HCT116 (cell line): ENCODE measurements at regions not wholly inside any gene's neighbourhood (a gene's known extent, or its start where the extent isn't known, plus 50 kb on each side); places are given as distances from the start of the nearest gene placed in this dataset.

Experiments
- ATAC-seq: fragments of 200-7000 bp; cut with Tn5 transposase; 2 replicates; pipeline ENCODE4 v1.9.1; 2020; ENCODE audit warnings: mild to moderate bottlenecking, moderate library complexity
- BruUV-seq: library from RNA; stranded (reverse); fragments of 400-500 nt; replicated peaks from 2 replicates; lab custom pipeline; 2021; lab: Mats Ljungman, UMichigan
- CTCF ChIA-PET: fragments of 300-600 bp; sonication (Branson Sonifier 250); formaldehyde crosslinking; loops from one replicate; lab custom pipeline; 2021; ENCODE audit warnings: antibody characterized with exemption; lab: Charles Lee
- POLR2A ChIA-PET: fragments of 300-600, 350-600 bp; sonication (Branson Sonifier 250); formaldehyde crosslinking; loops from one replicate; lab custom pipeline; 2021; ENCODE audit warnings: antibody characterized with exemption; lab: Charles Lee
- RAD21 ChIA-PET, 2 experiments: fragments of 300-600 bp; sonication (Branson Sonifier 250); formaldehyde crosslinking; loops; one replicate each; lab custom pipeline; 2023; ENCODE audit warnings: low total read pairs in 2 of 2; ENCODE audit not compliant: uncharacterized antibody in 2 of 2, unreplicated experiment in 2 of 2, low non-redundant PET in 1 of 2; lab: Charles Lee
- DNase-seq: peaks from one replicate; pipeline ENCODE4 v3.0.0-alpha.2; 2010; ENCODE audit warnings: low read depth, low spot score
- H2AFZ ChIP-seq: fragments of 200-600 bp; shearing (Covaris generic), sonication (generic); 2 replicates; pipeline ENCODE4 v1.6.1; 2017; ENCODE audit warnings: low read depth, mixed run types, mixed read lengths, antibody characterized with exemption, low read length; ENCODE audit not compliant: poor library complexity, severe bottlenecking
- H3K27ac ChIP-seq: 2 replicates; pipeline ENCODE4 v1.5.1; 2012; ENCODE audit warnings: low read depth, low read length
- H3K27me3 ChIP-seq: fragments of 200-600 bp; sonication (generic); 2 replicates; pipeline ENCODE4 v1.6.1; 2016; ENCODE audit warnings: mixed run types, low read length, mixed read lengths; ENCODE audit not compliant: insufficient read depth
- H3K36me3 ChIP-seq, 2 experiments: fragments of 200-500 bp in 1 of 2; fragments of 200-600 bp in 1 of 2; sonication (Bioruptor generic) in 1 of 2; sonication (generic) in 1 of 2; 2 replicates each; pipeline versions ENCODE4 v1.5.1 to v1.6.1; 2014 to 2016; ENCODE audit warnings: low read length in 2 of 2, inconsistent platforms in 1 of 2, mixed read lengths in 1 of 2, mixed run types in 1 of 2; ENCODE audit not compliant: insufficient read depth in 2 of 2, control insufficient read depth in 1 of 2
- H3K4me1 ChIP-seq, 2 experiments: fragments of 200-600 bp in 1 of 2; sonication (generic) in 1 of 2; 2 replicates each; pipeline versions ENCODE4 v1.5.1 to v1.6.1; 2012 to 2017; ENCODE audit warnings: low read length in 2 of 2, inconsistent platforms in 1 of 2, mild to moderate bottlenecking in 1 of 2, mixed read lengths in 1 of 2, mixed run types in 1 of 2, moderate library complexity in 1 of 2; ENCODE audit not compliant: insufficient read depth in 2 of 2, control insufficient read depth in 1 of 2
- H3K4me2 ChIP-seq: fragments of 200-600 bp; sonication (generic); 2 replicates; pipeline ENCODE4 v1.6.1; 2017; ENCODE audit warnings: mixed run types, low read length, mixed read lengths
- H3K4me3 ChIP-seq, 2 experiments: fragments of 200-600 bp in 1 of 2; sonication (generic) in 1 of 2; replicated peaks in 1 of 2; 2 replicates each; pipeline ENCODE4 v1.5.1; 2011 to 2016; ENCODE audit warnings: low read length in 2 of 2, control low read depth in 1 of 2, low read depth in 1 of 2, mild to moderate bottlenecking in 1 of 2, mixed read lengths in 1 of 2, mixed run types in 1 of 2
- H3K79me2 ChIP-seq: fragments of 200-600 bp; sonication (generic); 2 replicates; pipeline ENCODE4 v1.6.1; 2017; ENCODE audit warnings: mild to moderate bottlenecking, mixed run types, low read length, moderate library complexity, mixed read lengths; ENCODE audit not compliant: insufficient read depth
- H3K9ac ChIP-seq: fragments of 200-600 bp; sonication (generic); 2 replicates; pipeline ENCODE4 v1.6.1; 2016; ENCODE audit warnings: low read length, mixed read lengths
- H3K9me2 ChIP-seq: fragments of 200-600 bp; sonication (generic), shearing (Covaris generic); 2 replicates; pipeline ENCODE4 v1.6.1; 2017; ENCODE audit warnings: mixed run types, mild to moderate bottlenecking, moderate library complexity; ENCODE audit not compliant: insufficient read depth
- H3K9me3 ChIP-seq, 2 experiments: fragments of 200-500 bp in 1 of 2; fragments of 200-600 bp in 1 of 2; sonication (Bioruptor generic) in 1 of 2; sonication (generic) in 1 of 2; 2 replicates each; pipeline ENCODE4 v1.6.1; 2014 to 2017; ENCODE audit warnings: low read length in 2 of 2, mixed read lengths in 2 of 2, inconsistent platforms in 1 of 2, low read depth in 1 of 2, mild to moderate bottlenecking in 1 of 2, mixed run types in 1 of 2, moderate library complexity in 1 of 2; ENCODE audit not compliant: control insufficient read depth in 1 of 2, insufficient read depth in 1 of 2
- H4K20me1 ChIP-seq: fragments of 200-600 bp; sonication (generic), shearing (Covaris generic); 2 replicates; pipeline ENCODE4 v1.6.1; 2017; ENCODE audit warnings: mixed run types, mild to moderate bottlenecking, moderate library complexity; ENCODE audit not compliant: insufficient read depth
- CEBPB ChIP-seq: IDR thresholded peaks from 2 replicates; pipeline ENCODE4 v1.6.1; 2012; ENCODE audit warnings: low read depth
- EGR1 ChIP-seq: IDR thresholded peaks from 2 replicates; pipeline ENCODE4 v1.6.1; 2012; ENCODE audit warnings: low read depth
- ELF1 ChIP-seq: IDR thresholded peaks from 2 replicates; pipeline ENCODE4 v1.6.1; 2012; ENCODE audit warnings: low read depth, borderline replicate concordance
- EZH2phosphoT487 ChIP-seq: fragments of 200-600 bp; IDR thresholded peaks from 2 replicates; pipeline ENCODE4 v1.6.1; 2018; ENCODE audit warnings: antibody characterized with exemption, borderline replicate concordance
- JUND ChIP-seq: IDR thresholded peaks from 2 replicates; pipeline ENCODE4 v1.6.1; 2012
- POLR2A ChIP-seq: IDR thresholded peaks from 2 replicates; pipeline ENCODE4 v1.7.0; 2011; ENCODE audit warnings: borderline replicate concordance; ENCODE audit not compliant: insufficient read depth, insufficient read length; ENCODE audit errors: extremely low read depth
- POLR2AphosphoS5 ChIP-seq: IDR thresholded peaks from 2 replicates; pipeline ENCODE4 v1.6.1; 2011; ENCODE audit warnings: mild to moderate bottlenecking, low read depth, low read length, moderate library complexity
- RAD21 ChIP-seq: IDR thresholded peaks from 2 replicates; pipeline ENCODE4 v1.6.1; 2012; ENCODE audit warnings: low read depth, mild to moderate bottlenecking
- REST ChIP-seq: IDR thresholded peaks from 2 replicates; pipeline ENCODE4 v1.6.1; 2012; ENCODE audit warnings: low read depth
- SP1 ChIP-seq: IDR thresholded peaks from 2 replicates; pipeline ENCODE4 v1.6.1; 2012; ENCODE audit warnings: low read depth
- TCF7L2 ChIP-seq: IDR thresholded peaks from 2 replicates; pipeline ENCODE4 v1.7.0; 2011; ENCODE audit warnings: borderline replicate concordance, inconsistent platforms; ENCODE audit not compliant: insufficient read depth, insufficient read length; ENCODE audit errors: extremely low read depth
- ZFX ChIP-seq: fragments of 450-650 bp; IDR thresholded peaks from 2 replicates; pipeline ENCODE4 v1.6.1; 2017
- ZNF274 ChIP-seq: fragments of 200-500 bp; sonication (Bioruptor generic); IDR thresholded peaks from 2 replicates; pipeline ENCODE4 v1.6.1; 2014; ENCODE audit warnings: mild to moderate bottlenecking, low read depth, low read length, inconsistent platforms
- intact Hi-C: fragments of 100-400 bp; cut with micrococcal nuclease; formaldehyde crosslinking; loops from 2 replicates; pipeline ENCODE4 v1.10.0; 2022
- TF ChIP-seq, protein P1 (sequence below): IDR thresholded peaks from 2 replicates; pipeline ENCODE4 v1.6.1; 2012

- no peak overlapping the region for H3K9ac ChIP-seq
- H3K27me3 ChIP-seq: no peaks in the 10 kb centered on the region
- no peaks in the 10 kb centered on the region for H3K9me2 ChIP-seq
- no peaks in the 10 kb centered on the region for H4K20me1 ChIP-seq
- H3K4me3 ChIP-seq: no peak overlapping the region
- ChIA-PET CTCF (no interaction called here), POLR2A (no interaction called here), RAD21 (no interaction called here)
- no peaks in the 10 kb centered on the region for H3K36me3 ChIP-seq
- no peak overlapping the region for H3K27ac ChIP-seq
- ATAC-seq: no peak
- no peak overlapping the region for H2AFZ ChIP-seq
- no peaks in the 10 kb centered on the region for H3K79me2 ChIP-seq
- BruUV-seq: no TSS peak
- no peak overlapping the region for H3K4me2 ChIP-seq
- intact Hi-C loops: no loop called here
- H3K4me1 ChIP-seq: no peaks in the 10 kb centered on the region
- peaks cover 3 to 28% of the 10 kb centered on the region in 2 experiments; a peak in 2 of 4 replicates for H3K9me3 ChIP-seq
- DNase-seq: no peak
- TF ChIP-seq ELF1: no peak
- TF ChIP-seq, protein P1, sequence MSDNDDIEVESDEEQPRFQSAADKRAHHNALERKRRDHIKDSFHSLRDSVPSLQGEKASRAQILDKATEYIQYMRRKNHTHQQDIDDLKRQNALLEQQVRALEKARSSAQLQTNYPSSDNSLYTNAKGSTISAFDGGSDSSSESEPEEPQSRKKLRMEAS: no peak
- no peak for TF ChIP-seq ZFX
- no peak for TF ChIP-seq EZH2phosphoT487
- no peak for TF ChIP-seq POLR2AphosphoS5
- TF ChIP-seq SP1: no peak
- TF ChIP-seq TCF7L2: no peak
- TF ChIP-seq JUND: no peak
- TF ChIP-seq REST: no peak
- TF ChIP-seq EGR1: no peak
- TF ChIP-seq ZNF274: no peak
- no peak for TF ChIP-seq POLR2A
- no peak for TF ChIP-seq CEBPB
- no peak for TF ChIP-seq RAD21
Observed at GRCh38 chr1:105909811-105910210, 1146.7 kb upstream of the PRMT6 start.
